GM23248 (cell line): ENCODE measurements at regions not wholly inside any gene's neighbourhood (a gene's known extent, or its start where the extent isn't known, plus 50 kb on each side); places are given as distances from the start of the nearest gene placed in this dataset.

Experiments
- EZH2 ChIP-seq: fragments of 200-600 bp; sonication (generic); IDR thresholded peaks from 2 replicates; pipeline ENCODE4 v1.6.1; 2018; ENCODE audit warnings: antibody characterized with exemption, mild to moderate bottlenecking; ENCODE audit not compliant: insufficient read depth, poor library complexity, severe bottlenecking
- EZH2phosphoT487 ChIP-seq: fragments of 200-600 bp; sonication (generic); IDR thresholded peaks from 2 replicates; pipeline ENCODE4 v1.6.1; 2018; ENCODE audit warnings: antibody characterized with exemption, moderate library complexity, mild to moderate bottlenecking, low read depth; ENCODE audit not compliant: insufficient read depth

- TF ChIP-seq EZH2 (no peak), EZH2phosphoT487 (no peak)
Observed at GRCh38 chr1:238323490-238323889, 432.8 kb upstream of the ZP4 start.
